K562 (cell line): ENCODE measurements at regions not wholly inside any gene's neighbourhood (a gene's known extent, or its start where the extent isn't known, plus 50 kb on each side); places are given as distances from the start of the nearest gene placed in this dataset.

Experiments
- BACH1 ChIP-seq: fragments of 200-800 bp; sonication (Bioruptor generic); IDR thresholded peaks from 2 replicates; pipeline ENCODE4 v1.6.1; 2016; ENCODE audit warnings: missing genetic modification characterization, missing compliant biosample characterization
- CEBPB ChIP-seq: fragments of 450-650 bp; IDR thresholded peaks from 2 replicates; pipeline ENCODE4 v1.6.1; 2016; ENCODE audit warnings: missing genetic modification characterization, missing compliant biosample characterization
- ELF4 ChIP-seq: fragments of 450-650 bp; formaldehyde crosslinking; IDR thresholded peaks from 2 replicates; pipeline ENCODE4 v1.4.0; 2022; ENCODE audit warnings: missing genetic modification characterization
- FOXA1 ChIP-seq: fragments of 450-650 bp; IDR thresholded peaks from 2 replicates; pipeline ENCODE4 v1.6.1; 2016; ENCODE audit warnings: mild to moderate bottlenecking, borderline replicate concordance
- NBN ChIP-seq: fragments of 450-650 bp; IDR thresholded peaks from 2 replicates; pipeline ENCODE4 v1.6.1; 2016; ENCODE audit warnings: low read depth, mild to moderate bottlenecking
- NR1H2 ChIP-seq: sonication (generic); formaldehyde crosslinking; IDR thresholded peaks from 2 replicates; pipeline ENCODE4 v1.4.0; 2020; ENCODE audit warnings: mild to moderate bottlenecking, missing genetic modification reagents
- SP1 ChIP-seq: sonication (generic); formaldehyde crosslinking; IDR thresholded peaks from 2 replicates; pipeline ENCODE4 v1.8.1; 2022; ENCODE audit warnings: mild to moderate bottlenecking, missing genetic modification reagents
- ZNF785 ChIP-seq: fragments of 250-450 bp; sonication (Bioruptor Pico); IDR thresholded peaks from 2 replicates; pipeline ENCODE4 v1.4.0; 2020; ENCODE audit warnings: mild to moderate bottlenecking
- TF ChIP-seq, protein P1 (sequence below): sonication (generic); formaldehyde crosslinking; IDR thresholded peaks from 2 replicates; pipeline ENCODE4 v1.4.0; 2020; ENCODE audit warnings: mild to moderate bottlenecking, missing genetic modification reagents
- TF ChIP-seq, protein P2 (sequence below): IDR thresholded peaks from 2 replicates; pipeline ENCODE4 v1.6.1; 2016; ENCODE audit warnings: missing genetic modification characterization, missing compliant biosample characterization
- TF ChIP-seq, protein P3 (sequence below): sonication (generic); formaldehyde crosslinking; IDR thresholded peaks from 2 replicates; pipeline ENCODE4 v1.5.0; 2020; ENCODE audit warnings: missing genetic modification reagents
- TF ChIP-seq, protein P4 (sequence below): fragments of 250-450 bp; sonication (Bioruptor Pico); IDR thresholded peaks from 2 replicates; pipeline ENCODE4 v1.8.0; 2021; ENCODE audit warnings: mild to moderate bottlenecking, moderate library complexity

DNA sequence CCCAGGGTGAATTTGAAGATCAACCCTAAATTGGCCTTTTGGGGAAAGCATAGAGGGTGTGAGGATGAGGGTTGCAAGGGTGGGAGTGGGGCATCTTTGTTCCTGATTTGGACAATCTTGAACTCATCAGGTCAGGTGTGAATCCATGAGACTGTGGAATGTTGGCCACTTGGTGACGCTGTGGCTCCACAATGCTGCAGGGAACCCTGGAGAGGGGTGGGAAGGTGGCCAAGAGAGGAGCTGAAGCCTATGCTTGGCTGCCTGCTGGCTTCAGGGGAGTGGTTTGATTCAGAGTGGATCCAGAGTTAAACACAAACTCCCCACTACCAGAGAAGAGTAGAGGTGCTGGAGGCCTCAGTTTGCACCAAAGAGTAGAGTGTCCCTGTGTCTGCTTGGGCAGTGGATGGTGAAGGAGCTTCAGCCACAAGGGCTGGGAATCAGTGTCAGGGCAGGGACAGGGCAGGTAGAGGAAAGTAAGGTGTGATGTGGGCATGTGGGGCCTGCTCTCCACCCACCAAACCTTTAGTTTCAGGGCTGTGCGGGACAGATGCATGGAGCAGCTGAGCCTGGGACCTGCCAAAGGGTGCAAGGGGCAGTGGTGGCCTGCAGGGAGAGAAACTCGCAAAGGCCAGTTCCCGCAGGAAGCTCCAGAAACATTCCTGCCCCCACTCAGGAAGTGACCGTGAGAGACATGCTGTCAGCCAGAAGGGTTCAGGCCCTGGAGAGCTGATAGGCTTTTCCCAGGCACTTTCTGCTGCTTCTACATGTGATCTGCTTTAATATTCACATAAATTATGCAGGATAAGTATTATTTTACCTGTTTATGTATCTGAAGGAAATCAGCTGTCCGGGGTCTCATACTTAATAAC, 81.0 kb upstream of the PRSS58 start:
- no peak for TF ChIP-seq FOXA1
- no peak for TF ChIP-seq NBN
- TF ChIP-seq, protein P1, sequence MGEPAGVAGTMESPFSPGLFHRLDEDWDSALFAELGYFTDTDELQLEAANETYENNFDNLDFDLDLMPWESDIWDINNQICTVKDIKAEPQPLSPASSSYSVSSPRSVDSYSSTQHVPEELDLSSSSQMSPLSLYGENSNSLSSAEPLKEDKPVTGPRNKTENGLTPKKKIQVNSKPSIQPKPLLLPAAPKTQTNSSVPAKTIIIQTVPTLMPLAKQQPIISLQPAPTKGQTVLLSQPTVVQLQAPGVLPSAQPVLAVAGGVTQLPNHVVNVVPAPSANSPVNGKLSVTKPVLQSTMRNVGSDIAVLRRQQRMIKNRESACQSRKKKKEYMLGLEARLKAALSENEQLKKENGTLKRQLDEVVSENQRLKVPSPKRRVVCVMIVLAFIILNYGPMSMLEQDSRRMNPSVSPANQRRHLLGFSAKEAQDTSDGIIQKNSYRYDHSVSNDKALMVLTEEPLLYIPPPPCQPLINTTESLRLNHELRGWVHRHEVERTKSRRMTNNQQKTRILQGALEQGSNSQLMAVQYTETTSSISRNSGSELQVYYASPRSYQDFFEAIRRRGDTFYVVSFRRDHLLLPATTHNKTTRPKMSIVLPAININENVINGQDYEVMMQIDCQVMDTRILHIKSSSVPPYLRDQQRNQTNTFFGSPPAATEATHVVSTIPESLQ (CRISPR knock-in tag) = no peak
- TF ChIP-seq, protein P2, sequence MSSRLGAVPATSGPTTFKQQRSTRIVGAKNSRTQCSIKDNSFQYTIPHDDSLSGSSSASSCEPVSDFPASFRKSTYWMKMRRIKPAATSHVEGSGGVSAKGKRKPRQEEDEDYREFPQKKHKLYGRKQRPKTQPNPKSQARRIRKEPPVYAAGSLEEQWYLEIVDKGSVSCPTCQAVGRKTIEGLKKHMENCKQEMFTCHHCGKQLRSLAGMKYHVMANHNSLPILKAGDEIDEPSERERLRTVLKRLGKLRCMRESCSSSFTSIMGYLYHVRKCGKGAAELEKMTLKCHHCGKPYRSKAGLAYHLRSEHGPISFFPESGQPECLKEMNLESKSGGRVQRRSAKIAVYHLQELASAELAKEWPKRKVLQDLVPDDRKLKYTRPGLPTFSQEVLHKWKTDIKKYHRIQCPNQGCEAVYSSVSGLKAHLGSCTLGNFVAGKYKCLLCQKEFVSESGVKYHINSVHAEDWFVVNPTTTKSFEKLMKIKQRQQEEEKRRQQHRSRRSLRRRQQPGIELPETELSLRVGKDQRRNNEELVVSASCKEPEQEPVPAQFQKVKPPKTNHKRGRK = no peak
- no peak for TF ChIP-seq NR1H2
- TF ChIP-seq SP1 (CRISPR knock-in tag) = no peak
- TF ChIP-seq, protein P3, sequence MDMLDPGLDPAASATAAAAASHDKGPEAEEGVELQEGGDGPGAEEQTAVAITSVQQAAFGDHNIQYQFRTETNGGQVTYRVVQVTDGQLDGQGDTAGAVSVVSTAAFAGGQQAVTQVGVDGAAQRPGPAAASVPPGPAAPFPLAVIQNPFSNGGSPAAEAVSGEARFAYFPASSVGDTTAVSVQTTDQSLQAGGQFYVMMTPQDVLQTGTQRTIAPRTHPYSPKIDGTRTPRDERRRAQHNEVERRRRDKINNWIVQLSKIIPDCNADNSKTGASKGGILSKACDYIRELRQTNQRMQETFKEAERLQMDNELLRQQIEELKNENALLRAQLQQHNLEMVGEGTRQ = no peak
- TF ChIP-seq ELF4 (CRISPR knock-in tag) = no peak
- no peak for TF ChIP-seq CEBPB (tag)
- TF ChIP-seq, protein P4, sequence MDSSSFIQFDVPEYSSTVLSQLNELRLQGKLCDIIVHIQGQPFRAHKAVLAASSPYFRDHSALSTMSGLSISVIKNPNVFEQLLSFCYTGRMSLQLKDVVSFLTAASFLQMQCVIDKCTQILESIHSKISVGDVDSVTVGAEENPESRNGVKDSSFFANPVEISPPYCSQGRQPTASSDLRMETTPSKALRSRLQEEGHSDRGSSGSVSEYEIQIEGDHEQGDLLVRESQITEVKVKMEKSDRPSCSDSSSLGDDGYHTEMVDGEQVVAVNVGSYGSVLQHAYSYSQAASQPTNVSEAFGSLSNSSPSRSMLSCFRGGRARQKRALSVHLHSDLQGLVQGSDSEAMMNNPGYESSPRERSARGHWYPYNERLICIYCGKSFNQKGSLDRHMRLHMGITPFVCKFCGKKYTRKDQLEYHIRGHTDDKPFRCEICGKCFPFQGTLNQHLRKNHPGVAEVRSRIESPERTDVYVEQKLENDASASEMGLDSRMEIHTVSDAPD (CRISPR knock-in tag) = no peak
- no peak for TF ChIP-seq ZNF785 (CRISPR knock-in tag)
- no peak for TF ChIP-seq BACH1 (tag)
